Endothelial cell of umbilical vein (primary cell): ENCODE measurements at regions not wholly inside any gene's neighbourhood (a gene's known extent, or its start where the extent isn't known, plus 50 kb on each side); places are given as distances from the start of the nearest gene placed in this dataset.

Experiments used
- BruUV-seq: library from RNA; stranded (reverse); fragments of 400-500 nt; replicated peaks from 2 replicates; lab custom pipeline; 2021; lab: Mats Ljungman, UMichigan
- CTCF ChIA-PET: fragments of 300-600, 350-600 bp; sonication (Branson Sonifier 250); formaldehyde crosslinking; loops from one replicate; lab custom pipeline; 2021; ENCODE audit warnings: antibody characterized with exemption, inconsistent platforms; lab: Charles Lee
- POLR2A ChIA-PET: fragments of 300-600, 350-600 bp; sonication (Branson Sonifier 250); formaldehyde crosslinking; loops from one replicate; lab custom pipeline; 2021; ENCODE audit warnings: antibody characterized with exemption, inconsistent platforms; lab: Charles Lee
- DNase-seq: peaks from one replicate; pipeline ENCODE4 v3.0.0-alpha.2; 2011; ENCODE audit warnings: low read depth, low spot score
- FAIRE-seq: peaks from 2 replicates; lab custom pipeline; 2011; peaks lifted over from hg19 to GRCh38; lab: Jason Lieb, UNC
- H2AFZ ChIP-seq: 2 replicates; pipeline ENCODE4 v1.6.0; 2012; ENCODE audit warnings: low read depth, low read length, control low read depth, inconsistent platforms
- H3K27ac ChIP-seq: 2 replicates; pipeline ENCODE4 v1.5.1; 2011; ENCODE audit warnings: low read depth, mild to moderate bottlenecking, control low read depth, low read length, moderate library complexity; ENCODE audit not compliant: insufficient read depth
- H3K27me3 ChIP-seq, 2 experiments: 2 replicates each; pipeline versions ENCODE4 v1.6.0 to v1.6.1; 2011; ENCODE audit warnings: low read length in 2 of 2, mixed read lengths in 1 of 2; ENCODE audit not compliant: control insufficient read depth in 2 of 2, insufficient read depth in 2 of 2
- H3K36me3 ChIP-seq, 2 experiments: 2 replicates in 1 of 2; 3 replicates in 1 of 2; pipeline ENCODE4 v1.5.1; 2011; ENCODE audit warnings: low read length in 2 of 2, mild to moderate bottlenecking in 1 of 2, moderate library complexity in 1 of 2; ENCODE audit not compliant: control insufficient read depth in 2 of 2, insufficient read depth in 2 of 2; ENCODE audit errors: extremely low read depth in 1 of 2
- H3K4me1 ChIP-seq: 3 replicates; pipeline ENCODE4 v1.5.1; 2011; ENCODE audit warnings: mild to moderate bottlenecking, low read length; ENCODE audit not compliant: control insufficient read depth, insufficient read depth; ENCODE audit errors: extremely low read depth
- H3K4me2 ChIP-seq: 2 replicates; pipeline ENCODE4 v1.6.1; 2011; ENCODE audit warnings: low read length, control low read depth, mixed read lengths; ENCODE audit not compliant: insufficient read depth
- H3K4me3 ChIP-seq, 3 experiments: fragments of 200-600 bp in 1 of 3; sonication (generic), shearing (Covaris generic) in 1 of 3; replicated peaks in 1 of 3; 2 replicates each; pipeline ENCODE4 v1.5.1; 2011 to 2016; ENCODE audit warnings: control low read depth in 3 of 3, low read length in 3 of 3, mild to moderate bottlenecking in 2 of 3, inconsistent platforms in 1 of 3, low read depth in 1 of 3, moderate library complexity in 1 of 3; ENCODE audit not compliant: insufficient read depth in 1 of 3
- H3K79me2 ChIP-seq: 2 replicates; pipeline ENCODE4 v1.6.0; 2012; ENCODE audit warnings: low read length, inconsistent platforms; ENCODE audit not compliant: control insufficient read depth, insufficient read depth
- H3K9ac ChIP-seq: replicated peaks from 2 replicates; pipeline ENCODE3; 2011; ENCODE audit warnings: low read length, control low read depth; ENCODE audit not compliant: insufficient read depth; ENCODE audit errors: extremely low read depth
- H3K9me1 ChIP-seq: replicated peaks from 3 replicates; pipeline ENCODE4 v1.6.0; 2011; ENCODE audit warnings: mild to moderate bottlenecking, low read length; ENCODE audit not compliant: control insufficient read depth, insufficient read depth; ENCODE audit errors: extremely low read depth
- H3K9me3 ChIP-seq: replicated peaks from 2 replicates; pipeline ENCODE4 v1.5.1; 2012; ENCODE audit warnings: low read length, inconsistent platforms; ENCODE audit not compliant: control insufficient read depth, insufficient read depth
- H4K20me1 ChIP-seq: replicated peaks from 2 replicates; pipeline ENCODE3; 2011; ENCODE audit warnings: mild to moderate bottlenecking, low read length; ENCODE audit not compliant: control insufficient read depth, insufficient read depth; ENCODE audit errors: extremely low read depth
- CTCF ChIP-seq, 2 donors: IDR thresholded peaks; 1 replicate in 1 of 2; 2 replicates in 1 of 2; pipeline ENCODE4 v1.5.1; 2011; ENCODE audit warnings: low read length in 2 of 2, mild to moderate bottlenecking in 2 of 2, moderate library complexity in 2 of 2, control low read depth in 1 of 2, inconsistent platforms in 1 of 2, low read depth in 1 of 2; ENCODE audit not compliant: insufficient read depth in 1 of 2; ENCODE audit errors: extremely low read depth in 1 of 2
- EZH2 ChIP-seq: IDR thresholded peaks from 2 replicates; pipeline ENCODE4 v1.6.1; 2012; ENCODE audit warnings: borderline replicate concordance, low read depth, mild to moderate bottlenecking, moderate library complexity, low read length, inconsistent platforms; ENCODE audit not compliant: severe bottlenecking
- FOS ChIP-seq: IDR thresholded peaks from 2 replicates; pipeline ENCODE4 v1.6.1; 2011; ENCODE audit warnings: mild to moderate bottlenecking, low read length, moderate library complexity, borderline replicate concordance; ENCODE audit not compliant: insufficient read depth
- GATA2 ChIP-seq: IDR thresholded peaks from 2 replicates; pipeline ENCODE4 v1.7.0; 2011; ENCODE audit warnings: low read depth, mild to moderate bottlenecking, moderate library complexity, mixed read lengths, low read length; ENCODE audit not compliant: insufficient read length, insufficient read depth
- JUN ChIP-seq: IDR thresholded peaks from 2 replicates; pipeline ENCODE4 v1.6.1; 2011; ENCODE audit warnings: borderline replicate concordance, low read depth; ENCODE audit not compliant: insufficient read length, insufficient read depth
- MAX ChIP-seq: IDR thresholded peaks from 2 replicates; pipeline ENCODE4 v1.6.1; 2011; ENCODE audit not compliant: insufficient read depth, insufficient read length
- MYC ChIP-seq: IDR thresholded peaks from one replicate; pipeline ENCODE4 v1.6.1; 2011; ENCODE audit warnings: mild to moderate bottlenecking, low read depth, low read length
- POLR2A ChIP-seq: IDR thresholded peaks from 2 replicates; pipeline ENCODE4 v1.6.1; 2012; ENCODE audit warnings: low read depth, mild to moderate bottlenecking, control low read depth, low read length
- POLR2AphosphoS5 ChIP-seq: IDR thresholded peaks from 2 replicates; pipeline ENCODE4 v1.6.1; 2012; ENCODE audit warnings: low read depth, mild to moderate bottlenecking, control low read depth, low read length, moderate library complexity; ENCODE audit not compliant: insufficient read depth
- dilution Hi-C: fragments of 300-500 bp; cut with MboI; formaldehyde crosslinking; loops from one replicate; pipeline ENCODE4 v1.15.0; 2019; ENCODE audit warnings: low sequenced_read_pairs; ENCODE audit not compliant: extremely low pct_ligation_motif_present
- intact Hi-C: fragments of 100-400 bp; cut with micrococcal nuclease; formaldehyde crosslinking; loops from one replicate; pipeline ENCODE4 v1.10.0; 2022

- no peak overlapping the region for H3K4me2 ChIP-seq
- no peaks in the 10 kb centered on the region for H3K4me1 ChIP-seq
- no peak for TF ChIP-seq POLR2AphosphoS5
- no peak for TF ChIP-seq EZH2
- no peak for TF ChIP-seq MYC
- TF ChIP-seq CTCF (IDR thresholded peaks at IDR 0.05; ENCODE audit: extremely low read depth in 1 of 2, insufficient read depth in 1 of 2, low read depth in 1 of 2, low read length in 2 of 2) = no peak
- no peak for TF ChIP-seq MAX
- no peak for TF ChIP-seq POLR2A
- TF ChIP-seq GATA2 = no peak
- TF ChIP-seq JUN = no peak
- no peak for TF ChIP-seq FOS
- no peaks in the 10 kb centered on the region for H4K20me1 ChIP-seq
- intact Hi-C loops (no loop called here), dilution Hi-C loops (no loop called here)
- no peak overlapping the region for H3K4me3 ChIP-seq
- no peaks in the 10 kb centered on the region for H3K36me3 ChIP-seq
- CTCF ChIA-PET = no interaction called here
- no peak overlapping the region for H3K9ac ChIP-seq
- POLR2A ChIA-PET = no interaction called here
- H3K27ac ChIP-seq = no peak overlapping the region
- H3K79me2 ChIP-seq = no peaks in the 10 kb centered on the region
- H3K9me1 ChIP-seq = no peaks in the 10 kb centered on the region
- no peak overlapping the region for H2AFZ ChIP-seq
- no peaks in the 10 kb centered on the region for H3K27me3 ChIP-seq
- no TSS peak for BruUV-seq
- FAIRE-seq = no peak
- no peaks in the 10 kb centered on the region for H3K9me3 ChIP-seq
- DNase-seq = no peak
These were observed 52.8 kb upstream of the PPP3CA start for GRCh38 chr4:101400096-101400495.
